ENCODE measurements at regions not wholly inside any gene's neighbourhood (a gene's known extent, or its start where the extent isn't known, plus 50 kb on each side); places are given as distances from the start of the nearest gene placed in this dataset.
A peak's percentile ranks its signal among the peaks of the same experiment; 100 is the strongest.

DNA sequence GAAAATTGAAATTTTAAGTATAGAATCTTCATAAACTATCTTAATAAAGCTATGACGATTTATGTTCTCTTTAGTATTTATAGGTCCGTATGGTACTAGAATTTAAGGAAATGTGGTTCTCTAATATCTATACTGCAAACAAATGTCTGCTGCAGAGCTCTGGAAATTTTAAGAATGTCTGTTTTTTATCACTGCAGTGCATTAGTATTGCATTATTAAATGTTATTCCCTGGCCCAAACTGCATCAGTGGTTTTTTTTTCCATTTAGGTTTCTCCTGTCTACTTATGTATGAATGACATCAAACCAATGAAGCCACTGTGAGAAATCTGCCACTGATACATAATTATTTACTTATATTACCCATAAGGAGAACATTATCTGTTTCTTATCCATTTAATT is 211.4 kb upstream of the CD180 start:
- intact Hi-C loops (cut with DNase I) = no loop called here
- no peak for DNase-seq

- intact Hi-C loops (cut with DNase I) = no loop called here
Measured at GRCh38 chr5:67405755-67406154, 209.2 kb upstream of the CD180 start.

GRCh38 chr5:67405101-67405364 is 208.4 kb upstream of the CD180 start:
- intact Hi-C loops (cut with DNase I) = no loop called here
- DNase-seq = no peak

More at GRCh38 chr5:67405755-67406154, 209.2 kb upstream of the CD180 start:
- DNase-seq = no peak

DNA sequence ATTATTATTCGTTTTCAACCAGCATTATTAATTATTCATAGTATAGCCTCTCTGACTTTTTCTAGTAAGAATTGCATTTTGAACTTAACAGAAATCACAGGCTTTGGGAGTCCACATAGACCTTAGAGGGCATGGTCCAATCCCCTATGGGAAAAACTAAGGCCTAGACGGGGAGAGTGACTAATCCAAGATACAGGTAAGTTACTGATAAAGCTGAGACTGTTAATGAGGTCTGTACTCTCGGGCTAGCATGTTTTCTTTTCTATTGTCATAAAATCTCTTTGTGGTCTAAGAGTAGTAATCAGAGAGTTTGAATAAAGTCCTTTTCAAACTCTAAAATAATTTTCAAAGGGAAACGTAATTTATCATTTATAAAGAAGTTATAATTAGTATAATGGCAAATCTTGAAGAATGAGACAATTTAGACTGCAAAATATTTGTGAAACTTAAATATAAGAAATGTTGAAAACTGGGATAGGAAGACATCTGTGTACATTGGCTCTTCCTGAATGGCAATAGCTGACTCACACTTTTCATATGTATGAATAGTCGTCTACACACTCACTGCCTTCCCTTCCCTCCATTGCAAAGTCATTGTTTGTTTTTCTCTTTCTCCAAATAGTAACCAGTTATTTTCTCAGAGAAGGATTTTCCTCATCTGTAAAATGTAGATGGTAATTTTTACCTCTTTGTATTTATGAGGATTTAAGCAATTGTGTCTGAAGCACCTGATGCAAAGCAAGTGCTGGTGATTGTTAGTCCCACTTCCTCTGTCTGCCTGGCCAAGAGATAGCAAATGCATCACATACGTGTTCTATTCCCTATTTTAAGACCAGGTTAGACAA is 207.9 kb upstream of the CD180 start:
- no peak for DNase-seq
- intact Hi-C loops (cut with DNase I) = no loop called here

DNA sequence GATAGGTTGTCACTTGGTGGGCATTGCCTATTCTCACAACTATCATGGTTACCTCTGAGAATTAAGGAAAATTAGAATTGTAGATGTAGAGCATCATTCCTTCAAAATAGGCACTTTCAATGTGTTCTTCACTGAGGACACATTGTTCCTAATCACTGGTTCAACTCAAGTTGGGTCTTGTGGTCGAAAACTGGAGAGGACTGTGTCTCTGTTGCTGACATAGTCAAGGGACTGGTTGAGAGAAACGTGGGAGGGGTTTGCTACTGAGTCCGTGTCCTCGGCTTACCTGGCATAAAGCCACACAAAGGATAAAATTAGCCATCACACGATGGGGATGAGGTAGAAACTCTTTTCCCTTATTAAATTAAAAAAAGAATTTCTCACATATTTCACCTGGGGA is 205.9 kb upstream of the CD180 start:
- DNase-seq = no peak
- intact Hi-C loops (cut with DNase I) = no loop called here

DNA sequence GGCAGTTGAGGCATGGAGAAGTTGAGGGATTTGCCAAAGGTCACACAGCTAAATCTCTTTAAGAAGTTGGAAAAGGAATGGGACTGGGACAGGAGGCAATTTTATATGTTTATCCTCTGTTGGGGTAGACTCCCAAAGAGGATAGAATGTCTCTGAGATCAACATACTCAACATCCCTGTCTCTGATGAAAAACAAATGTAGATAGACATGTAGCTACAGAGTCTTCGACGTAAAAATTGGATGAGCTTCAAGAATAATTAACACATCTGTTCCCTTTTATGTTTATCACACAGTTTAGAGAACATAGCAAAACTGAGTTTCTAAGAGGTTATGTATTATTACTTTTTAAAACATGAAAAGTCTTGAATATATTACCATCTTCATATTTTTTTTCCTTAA is 204.6 kb upstream of the CD180 start:
- DNase-seq = no peak
- intact Hi-C loops (cut with DNase I) = no loop called here

DNA sequence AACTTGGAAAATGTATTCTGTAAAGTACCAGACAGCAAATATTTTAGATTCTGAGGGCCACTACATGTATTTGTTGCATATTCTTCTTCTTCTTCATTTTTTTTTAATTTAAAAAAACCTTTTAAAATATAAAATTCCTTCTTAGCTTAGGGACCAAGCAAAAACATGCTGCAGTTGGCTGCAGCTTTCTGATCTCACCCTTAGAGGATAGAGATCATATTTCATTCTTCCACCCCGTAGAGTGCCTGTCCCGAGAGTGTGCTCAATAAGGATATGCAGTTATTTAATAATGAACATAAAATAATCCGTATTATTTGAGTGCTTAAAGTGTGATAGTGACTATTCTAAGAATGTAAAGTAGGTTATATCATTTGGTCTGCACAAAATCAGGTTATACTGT is 204.2 kb upstream of the CD180 start:
- intact Hi-C loops (cut with DNase I) = no loop called here

GRCh38 chr5:67395790-67396418 is 199.3 kb upstream of the CD180 start:
- peak in 31 of 42 donors; percentile 2 to 75 (median 25) for DNase-seq
- intact Hi-C loops (cut with DNase I) = loop anchor here (5.0 kb wide), 1 partner anchor 149 kb away; no protein-coding TSS in a partner anchor

More for the DNA sequence above, 204.2 kb upstream of the CD180 start:
- DNase-seq = no peak

DNA sequence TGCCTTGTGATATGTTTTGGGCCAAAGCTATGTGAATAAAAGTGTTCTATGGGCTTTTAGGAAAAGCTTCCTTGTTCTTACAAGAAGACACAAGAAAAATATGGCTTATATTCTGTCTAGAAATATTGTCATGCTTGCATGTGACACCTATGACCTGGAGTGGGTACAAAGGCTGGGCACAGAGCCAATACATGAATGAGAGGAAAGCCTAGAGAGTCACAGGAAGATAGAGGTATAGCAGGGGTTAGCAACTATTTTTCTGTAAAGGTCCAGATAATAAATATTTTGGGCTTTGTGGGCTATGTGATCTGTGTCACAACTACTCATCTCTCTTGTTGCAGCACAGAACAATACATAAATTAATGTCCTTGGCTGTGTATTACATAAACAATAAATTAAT is 196.6 kb upstream of the CD180 start:
- no peak for DNase-seq
- intact Hi-C loops (cut with DNase I) = no loop called here

DNA sequence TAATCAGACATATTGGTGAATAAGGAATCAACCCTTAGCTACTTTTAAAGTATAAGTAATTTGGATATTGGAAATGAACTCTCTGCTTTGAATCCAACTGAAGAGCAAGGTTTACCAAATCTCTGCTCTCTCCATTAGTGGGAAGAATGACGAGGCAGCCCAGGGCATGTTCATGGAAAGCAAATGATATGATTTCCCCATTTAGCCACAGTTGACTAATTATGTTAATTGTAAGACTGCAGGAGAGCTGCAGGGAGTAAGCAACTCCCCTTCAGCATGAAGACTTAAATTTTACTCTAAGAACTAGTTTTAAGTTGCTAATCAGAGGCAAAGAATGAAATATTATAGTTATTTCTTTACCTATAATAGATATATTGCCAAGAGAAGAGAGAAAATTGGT is 194.3 kb upstream of the CD180 start:
- no peak for DNase-seq
- intact Hi-C loops (cut with DNase I) = no loop called here

DNA sequence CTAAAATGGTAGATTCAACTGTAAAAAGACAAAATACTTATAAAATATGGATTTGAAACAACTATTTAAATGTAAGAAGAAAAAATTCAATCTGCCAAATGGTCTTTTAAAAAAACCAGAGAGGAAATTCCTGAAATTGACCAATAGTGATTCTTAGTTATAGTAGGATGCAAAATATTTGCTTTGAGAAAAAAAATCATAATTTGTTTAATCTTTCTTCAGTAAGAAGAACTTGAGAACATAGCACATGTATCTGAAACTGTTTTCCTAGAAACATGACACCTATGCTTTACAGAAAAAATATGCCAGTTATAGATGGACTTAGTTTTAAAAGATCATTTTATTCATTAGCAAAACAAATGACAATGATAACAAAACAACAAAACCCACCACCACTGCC is 186.9 kb upstream of the CD180 start:
- DNase-seq = no peak
- intact Hi-C loops (cut with DNase I) = no loop called here

GRCh38 chr5:67381236-67381880 is 184.8 kb upstream of the CD180 start:
- intact Hi-C loops (cut with DNase I) = no loop called here
- no peak for DNase-seq

DNA sequence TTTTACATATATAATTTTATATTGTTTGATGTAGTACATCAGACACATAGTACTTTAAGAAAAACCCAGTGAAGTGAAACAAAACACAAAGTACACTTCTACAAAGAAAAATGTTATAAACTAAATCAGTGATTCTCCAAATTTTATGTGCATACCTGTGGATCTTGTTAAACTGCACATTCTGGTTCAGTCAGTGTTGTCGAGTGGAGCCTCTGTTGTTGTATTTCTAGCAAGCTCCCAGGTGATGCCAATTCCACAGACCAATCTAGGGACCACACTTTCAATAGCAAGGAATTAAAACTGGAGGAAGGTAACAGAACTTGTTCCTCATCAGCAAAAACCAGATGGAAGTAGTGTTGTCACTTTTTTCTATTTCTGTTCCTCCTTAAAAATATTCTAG is 183.8 kb upstream of the CD180 start:
- no peak for DNase-seq
- intact Hi-C loops (cut with DNase I) = no loop called here

DNA sequence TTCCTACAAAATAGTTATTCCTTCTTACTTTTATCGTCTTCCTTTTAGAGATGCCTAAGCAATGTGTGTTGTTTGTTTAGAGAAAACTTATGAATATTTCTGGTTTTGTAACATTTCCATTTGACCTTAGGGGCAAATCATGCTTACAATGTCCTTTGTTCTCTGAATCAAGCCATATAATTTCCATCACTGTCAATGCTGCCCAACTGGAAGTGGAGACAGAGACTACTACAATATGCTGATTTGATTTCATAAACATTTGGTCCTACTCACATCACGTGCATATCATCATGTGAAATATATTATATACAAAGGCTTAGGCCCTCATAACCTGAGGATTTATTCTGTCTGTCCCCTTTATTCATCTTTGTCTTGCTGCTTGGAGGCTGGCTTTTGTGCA is 183.2 kb upstream of the CD180 start:
- intact Hi-C loops (cut with DNase I) = no loop called here
- no peak for DNase-seq

- DNase-seq = no peak
- intact Hi-C loops (cut with DNase I) = no loop called here
Measured at GRCh38 chr5:67378256-67378655, 181.7 kb upstream of the CD180 start.

DNA sequence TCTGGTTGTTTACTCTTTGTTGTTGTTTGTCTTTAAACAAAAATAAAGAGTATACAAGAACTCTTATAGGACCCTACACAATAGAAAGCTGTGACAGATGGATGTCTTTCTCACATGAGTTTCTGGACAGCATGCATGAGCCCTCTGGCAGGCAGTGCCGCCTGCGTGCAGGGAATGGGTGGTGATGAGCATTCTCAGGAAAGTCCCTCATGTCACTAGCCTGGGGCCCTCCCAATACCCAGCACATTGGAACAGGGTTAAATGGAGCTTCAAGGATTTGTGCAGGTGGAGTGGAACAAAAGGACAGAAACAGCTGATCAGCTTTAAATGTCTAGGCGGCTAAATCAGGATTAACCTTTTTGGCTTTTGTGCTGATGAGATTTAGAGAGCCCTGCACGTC is 181.0 kb upstream of the CD180 start:
- intact Hi-C loops (cut with DNase I) = no loop called here
- DNase-seq = peak in 19 of 42 donors; percentile 6 to 60 (median 23)

DNA sequence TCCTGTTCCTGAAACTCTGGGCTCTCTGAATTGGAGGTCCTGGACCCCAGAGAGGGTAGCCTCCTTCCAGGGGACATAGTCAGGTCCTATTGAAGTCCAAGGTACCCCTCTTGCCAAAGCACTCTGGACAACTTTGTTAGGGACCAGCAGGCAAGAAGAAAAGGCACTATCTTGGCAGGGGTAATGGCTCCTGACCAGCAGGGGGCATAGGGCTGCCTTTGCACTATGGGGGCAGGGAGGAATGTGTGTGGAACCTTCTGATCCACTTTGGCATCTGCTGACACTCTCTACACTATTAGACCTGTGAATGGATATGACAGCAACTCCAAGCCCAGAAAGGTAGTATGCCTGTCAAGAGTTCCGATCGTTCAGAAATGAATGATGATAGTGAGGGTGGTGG is 179.0 kb upstream of the CD180 start:
- no peak for DNase-seq
- intact Hi-C loops (cut with DNase I) = no loop called here

- no peak for DNase-seq
- intact Hi-C loops (cut with DNase I) = no loop called here
Measured at GRCh38 chr5:67374378-67374777, 177.8 kb upstream of the CD180 start.

GRCh38 chr5:67373518-67373917 is 176.9 kb upstream of the CD180 start:
- intact Hi-C loops (cut with DNase I) = no loop called here
- DNase-seq = no peak

- intact Hi-C loops (cut with DNase I) = no loop called here
- no peak for DNase-seq
Measured at GRCh38 chr5:67372887-67373286, 176.3 kb upstream of the CD180 start.

DNA sequence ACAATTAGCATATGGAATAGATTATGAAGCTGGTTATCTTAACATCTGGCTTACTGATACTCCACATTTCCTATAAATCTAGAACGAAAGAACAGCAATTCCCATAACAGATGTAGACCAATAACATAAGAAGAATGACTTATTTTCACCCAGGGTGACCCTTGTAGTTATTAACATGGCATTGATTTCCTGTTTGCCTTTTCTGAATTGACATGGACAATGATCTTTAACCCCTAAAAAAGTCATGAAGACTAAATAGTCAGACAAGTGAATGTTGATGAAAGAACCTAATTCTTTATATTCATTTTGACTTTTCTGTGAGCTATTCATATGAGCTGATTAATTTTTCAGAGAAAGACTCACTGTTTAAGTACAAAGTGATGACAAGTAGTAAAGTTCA is 175.3 kb upstream of the CD180 start:
- intact Hi-C loops (cut with DNase I) = no loop called here
- no peak for DNase-seq

All from head of caudate nucleus (tissue), 42 donors.